HepG2 (cell line): ENCODE measurements at regions not wholly inside any gene's neighbourhood (a gene's known extent, or its start where the extent isn't known, plus 50 kb on each side); places are given as distances from the start of the nearest gene placed in this dataset.
A peak's percentile ranks its signal among the peaks of the same experiment; 100 is the strongest.

Source experiments
- BRF2 ChIP-seq: sonication (generic); formaldehyde crosslinking; IDR thresholded peaks from 2 replicates; pipeline ENCODE4 v1.8.1; 2022; ENCODE audit warnings: mild to moderate bottlenecking, missing genetic modification reagents
- CENPX ChIP-seq: sonication (generic); formaldehyde crosslinking; IDR thresholded peaks from 2 replicates; pipeline ENCODE4 v1.9.0; 2021; ENCODE audit warnings: mild to moderate bottlenecking, missing genetic modification reagents, moderate library complexity
- CREB3 ChIP-seq: sonication (generic); formaldehyde crosslinking; IDR thresholded peaks from 2 replicates; pipeline ENCODE4 v1.5.0; 2020; ENCODE audit warnings: missing genetic modification reagents
- FOXJ3 ChIP-seq: sonication (generic); formaldehyde crosslinking; IDR thresholded peaks from 2 replicates; pipeline ENCODE4 v1.4.0; 2020; ENCODE audit warnings: missing genetic modification reagents, mild to moderate bottlenecking, borderline replicate concordance
- FOXP4 ChIP-seq: sonication (generic); formaldehyde crosslinking; IDR thresholded peaks from 2 replicates; pipeline ENCODE4 v1.4.0; 2020; ENCODE audit warnings: missing genetic modification reagents
- HHEX ChIP-seq: IDR thresholded peaks from 2 replicates; pipeline ENCODE4 v1.6.1; 2016; ENCODE audit warnings: control low read depth
- HMG20B ChIP-seq: conservative IDR thresholded peaks from 2 replicates; pipeline ENCODE4 v1.6.1; 2016; ENCODE audit warnings: missing genetic modification reagents, missing compliant biosample characterization
- KLF12 ChIP-seq: sonication (generic); formaldehyde crosslinking; IDR thresholded peaks from 2 replicates; pipeline ENCODE4 v1.4.0; 2020; ENCODE audit warnings: missing genetic modification reagents, borderline replicate concordance
- MLX ChIP-seq: IDR thresholded peaks from 2 replicates; pipeline ENCODE4 v1.6.1; 2016
- MYNN ChIP-seq: sonication (generic); formaldehyde crosslinking; IDR thresholded peaks from 2 replicates; pipeline ENCODE4 v1.4.0; 2020; ENCODE audit warnings: mild to moderate bottlenecking, low read depth, missing genetic modification reagents
- NCOR1 ChIP-seq: fragments of 200-600 bp; sonication (generic); IDR thresholded peaks from 2 replicates; pipeline ENCODE4 v1.7.0; 2017; ENCODE audit warnings: antibody characterized with exemption, low read length, borderline replicate concordance
- PLRG1 ChIP-seq: fragments of 450-650 bp; conservative IDR thresholded peaks from 2 replicates; pipeline ENCODE4 v1.6.1; 2016
- POLR2A ChIP-seq, 2 experiments: IDR thresholded peaks; 2 replicates each; pipeline ENCODE4 v1.6.1; 2011; ENCODE audit warnings: low read depth in 2 of 2, low read length in 2 of 2, mild to moderate bottlenecking in 1 of 2, moderate library complexity in 1 of 2; ENCODE audit not compliant: insufficient read depth in 1 of 2
- PRDM10 ChIP-seq: sonication (generic); formaldehyde crosslinking; IDR thresholded peaks from 2 replicates; pipeline ENCODE4 v1.4.0; 2020; ENCODE audit warnings: low read depth, missing genetic modification reagents
- SIN3A ChIP-seq: IDR thresholded peaks from 2 replicates; pipeline ENCODE4 v1.6.1; 2011; ENCODE audit warnings: low read depth, mild to moderate bottlenecking, control low read depth, low read length, borderline replicate concordance
- SIX1 ChIP-seq: sonication (generic); formaldehyde crosslinking; IDR thresholded peaks from 2 replicates; pipeline ENCODE4 v1.4.0; 2020; ENCODE audit warnings: missing genetic modification reagents, borderline replicate concordance
- SOX13 ChIP-seq, 3 experiments: fragments of 450-650 bp in 1 of 3; sonication (generic) in 1 of 3; formaldehyde crosslinking in 1 of 3; IDR thresholded peaks in 2 of 3; conservative IDR thresholded peaks in 1 of 3; 2 replicates each; pipeline versions ENCODE4 v1.5.0 to v1.6.1; 2016 to 2020; ENCODE audit warnings: antibody characterized with exemption in 1 of 3, mild to moderate bottlenecking in 1 of 3, missing compliant biosample characterization in 1 of 3, missing genetic modification reagents in 1 of 3, moderate library complexity in 1 of 3
- SP5 ChIP-seq: IDR thresholded peaks from 2 replicates; pipeline ENCODE4 v1.6.1; 2016; ENCODE audit warnings: low read depth, borderline replicate concordance
- U2AF2 ChIP-seq: fragments of 200-400 bp; formaldehyde crosslinking; IDR thresholded peaks from 2 replicates; pipeline ENCODE4 v1.6.1; 2017; ENCODE audit warnings: low read depth, mild to moderate bottlenecking, low read length
- ZNF550 ChIP-seq: sonication (generic); formaldehyde crosslinking; IDR thresholded peaks from 2 replicates; pipeline ENCODE4 v1.4.0; 2020; ENCODE audit warnings: mild to moderate bottlenecking, missing genetic modification reagents, borderline replicate concordance
- ZNF616 ChIP-seq: sonication (generic); formaldehyde crosslinking; IDR thresholded peaks from 2 replicates; pipeline ENCODE4 v1.5.0; 2020; ENCODE audit warnings: low read depth, mild to moderate bottlenecking, missing genetic modification reagents
- ZNF747 ChIP-seq: sonication (generic); formaldehyde crosslinking; IDR thresholded peaks from 2 replicates; pipeline ENCODE4 v1.8.1; 2023; ENCODE audit warnings: missing genetic modification reagents, mild to moderate bottlenecking, borderline replicate concordance

GRCh38 chrX:109872021-109872732 lies 130.7 kb upstream of the TMEM164 start (continued):
- TF ChIP-seq PRDM10 (CRISPR knock-in tag) (no peak), ZNF616 (CRISPR knock-in tag) (no peak), SOX13 (IDR thresholded peaks at IDR 0.05) (peak; percentile 29; the same call in 1 of the 2 replicates), SOX13 (CRISPR knock-in tag; conservative IDR thresholded peaks at IDR 0.05 in 1 of 2, IDR thresholded peaks at IDR 0.05 in 1 of 2) (peak in 1 of 2 experiments; percentile 69; a peak in 2 of 4 replicates), SIX1 (CRISPR knock-in tag) (no peak), HHEX (no peak), ZNF550 (CRISPR knock-in tag) (no peak), SP5 (CRISPR knock-in tag) (no peak), SIN3A (no peak), FOXP4 (CRISPR knock-in tag) (peak; percentile 64), CENPX (CRISPR knock-in tag) (no peak), MYNN (CRISPR knock-in tag) (no peak), KLF12 (no peak), U2AF2 (no peak), POLR2A (IDR thresholded peaks at IDR 0.05; ENCODE audit: insufficient read depth in 1 of 2, low read depth in 2 of 2, low read length in 2 of 2) (no peak), BRF2 (no peak), FOXJ3 (CRISPR knock-in tag) (peak; percentile 72; the same call in 1 of the 2 replicates), HMG20B (CRISPR knock-in tag) (peak; percentile 83), CREB3 (no peak), ZNF747 (CRISPR knock-in tag) (no peak), PLRG1 (no peak), NCOR1 (peak; percentile 67; the same call in 1 of the 2 replicates), MLX (CRISPR knock-in tag) (no peak)
